H9 (cell line): ENCODE measurements at regions not wholly inside any gene's neighbourhood (a gene's known extent, or its start where the extent isn't known, plus 50 kb on each side); places are given as distances from the start of the nearest gene placed in this dataset.

Experiments used
- DNase-seq: peaks from one replicate; pipeline ENCODE4 v3.0.0-alpha.2; 2017
- H2AFZ ChIP-seq: one replicate; pipeline ENCODE4 v1.6.1; 2013; ENCODE audit warnings: mild to moderate bottlenecking, low read length, control low read depth, moderate library complexity
- H2AK5ac ChIP-seq: 2 replicates; pipeline ENCODE4 v1.6.1; 2013; ENCODE audit warnings: low read length, control low read depth, mixed read lengths; ENCODE audit not compliant: insufficient read length
- H2BK120ac ChIP-seq: one replicate; pipeline ENCODE4 v1.6.1; 2013; ENCODE audit warnings: low read depth, mild to moderate bottlenecking, low read length, control low read depth, inconsistent platforms; ENCODE audit not compliant: poor library complexity, severe bottlenecking
- H2BK12ac ChIP-seq: 2 replicates; pipeline ENCODE4 v1.6.1; 2013; ENCODE audit warnings: low read length, control low read depth, mixed read lengths, low read depth; ENCODE audit not compliant: insufficient read length
- H2BK15ac ChIP-seq: 2 replicates; pipeline ENCODE4 v1.6.1; 2013; ENCODE audit warnings: low read depth, low read length, control low read depth
- H2BK20ac ChIP-seq: one replicate; pipeline ENCODE4 v1.6.1; 2013; ENCODE audit warnings: low read depth, mild to moderate bottlenecking, low read length, control low read depth, inconsistent platforms; ENCODE audit not compliant: poor library complexity, severe bottlenecking
- H2BK5ac ChIP-seq: 2 replicates; pipeline ENCODE4 v1.6.1; 2013; ENCODE audit warnings: low read length, control low read depth, mixed read lengths; ENCODE audit not compliant: insufficient read length
- H3K14ac ChIP-seq: 2 replicates; pipeline ENCODE4 v1.6.1; 2013; ENCODE audit warnings: low read length, control low read depth; ENCODE audit not compliant: insufficient read depth
- H3K18ac ChIP-seq: 2 replicates; pipeline ENCODE4 v1.6.1; 2013; ENCODE audit warnings: low read depth, mild to moderate bottlenecking, mixed read lengths, low read length, control low read depth; ENCODE audit not compliant: insufficient read length
- H3K23ac ChIP-seq: 2 replicates; pipeline ENCODE4 v1.6.1; 2013; ENCODE audit warnings: low read length, control low read depth, mixed read lengths, low read depth; ENCODE audit not compliant: insufficient read length
- H3K23me2 ChIP-seq: 2 replicates; pipeline ENCODE4 v1.6.1; 2013; ENCODE audit warnings: low read depth, mild to moderate bottlenecking, mixed read lengths, low read length, control low read depth; ENCODE audit not compliant: insufficient read length, poor library complexity, severe bottlenecking
- H3K27ac ChIP-seq: 2 replicates; pipeline ENCODE4 v1.5.1; 2013; ENCODE audit warnings: low read length, control low read depth, mixed read lengths, low read depth; ENCODE audit not compliant: insufficient read length
- H3K27me3 ChIP-seq: 2 replicates; pipeline ENCODE4 v1.6.1; 2013; ENCODE audit warnings: low read length, control low read depth, inconsistent platforms; ENCODE audit not compliant: insufficient read depth
- H3K4ac ChIP-seq: 2 replicates; pipeline ENCODE4 v1.6.1; 2013; ENCODE audit warnings: low read depth, mild to moderate bottlenecking, control low read depth, inconsistent platforms, low read length, moderate library complexity
- H3K4me1 ChIP-seq: 2 replicates; pipeline ENCODE4 v1.6.1; 2013; ENCODE audit warnings: low read length, control low read depth, inconsistent platforms; ENCODE audit not compliant: insufficient read depth
- H3K4me2 ChIP-seq: 2 replicates; pipeline ENCODE4 v1.6.1; 2013; ENCODE audit warnings: low read length, control low read depth, mixed read lengths; ENCODE audit not compliant: insufficient read length, insufficient read depth
- H3K56ac ChIP-seq: 2 replicates; pipeline ENCODE4 v1.6.1; 2013; ENCODE audit warnings: low read depth, mild to moderate bottlenecking, mixed read lengths, low read length, control low read depth; ENCODE audit not compliant: insufficient read length
- H3K79me1 ChIP-seq: 2 replicates; pipeline ENCODE4 v1.6.1; 2013; ENCODE audit warnings: low read depth, mild to moderate bottlenecking, moderate library complexity, low read length, control low read depth, inconsistent platforms; ENCODE audit not compliant: insufficient read depth, poor library complexity, severe bottlenecking
- H3K79me2 ChIP-seq: 2 replicates; pipeline ENCODE4 v1.6.1; 2013; ENCODE audit warnings: low read length, control low read depth, inconsistent platforms; ENCODE audit not compliant: insufficient read depth
- H3K9ac ChIP-seq: 2 replicates; pipeline ENCODE4 v1.6.1; 2013; ENCODE audit warnings: low read length, control low read depth, mixed read lengths; ENCODE audit not compliant: insufficient read length; ENCODE audit errors: extremely low read depth
- H3K9me3 ChIP-seq: one replicate; pipeline ENCODE4 v1.6.1; 2013; ENCODE audit warnings: low read depth, low read length, inconsistent platforms; ENCODE audit not compliant: control insufficient read depth
- H3T11ph ChIP-seq: one replicate; pipeline ENCODE4 v1.6.1; 2013; ENCODE audit warnings: mild to moderate bottlenecking, low read length, control low read depth, inconsistent platforms
- H4K20me1 ChIP-seq: one replicate; pipeline ENCODE4 v1.6.1; 2013; ENCODE audit not compliant: control insufficient read depth, insufficient read length, insufficient read depth
- H4K5ac ChIP-seq: 2 replicates; pipeline ENCODE4 v1.6.1; 2013; ENCODE audit warnings: low read depth, mild to moderate bottlenecking, mixed read lengths, low read length, control low read depth; ENCODE audit not compliant: insufficient read length
- H4K8ac ChIP-seq: replicated peaks from 2 replicates; pipeline ENCODE4 v1.6.1; 2013; ENCODE audit warnings: low read length, control low read depth, mixed read lengths, low read depth; ENCODE audit not compliant: insufficient read length
- H4K91ac ChIP-seq: 2 replicates; pipeline ENCODE4 v1.6.1; 2013; ENCODE audit warnings: low read depth, mild to moderate bottlenecking, moderate library complexity, mixed read lengths, low read length, control low read depth; ENCODE audit not compliant: insufficient read length
- H3K27ac Mint-ChIP-seq, 3 experiments: 2 replicates in 2 of 3; 3 replicates in 1 of 3; pipeline ENCODE4 v1.8.0; 2020 to 2021; ENCODE audit warnings: mixed read lengths in 3 of 3, mild to moderate bottlenecking in 1 of 3, moderate library complexity in 1 of 3
- H3K27me3 Mint-ChIP-seq: 2 replicates; pipeline ENCODE4 v1.8.0; 2021; ENCODE audit warnings: low read depth, mild to moderate bottlenecking, moderate library complexity, mixed read lengths
- H3K36me3 Mint-ChIP-seq, 3 experiments: 2 replicates in 2 of 3; 3 replicates in 1 of 3; pipeline ENCODE4 v1.8.0; 2020 to 2021; ENCODE audit warnings: low read depth in 3 of 3, mixed read lengths in 3 of 3; ENCODE audit not compliant: insufficient read depth in 1 of 3
- H3K4me1 Mint-ChIP-seq, 2 experiments: 2 replicates each; pipeline ENCODE4 v1.8.0; 2020; ENCODE audit warnings: mixed read lengths in 2 of 2
- H3K4me3 Mint-ChIP-seq, 2 experiments: 2 replicates in 1 of 2; 3 replicates in 1 of 2; pipeline ENCODE4 v1.8.0; 2020 to 2021; ENCODE audit warnings: mild to moderate bottlenecking in 2 of 2, mixed read lengths in 2 of 2, moderate library complexity in 1 of 2
- H3K9me3 Mint-ChIP-seq, 2 experiments: 2 replicates in 1 of 2; 3 replicates in 1 of 2; pipeline ENCODE4 v1.8.0; 2020; ENCODE audit warnings: mild to moderate bottlenecking in 2 of 2, mixed read lengths in 2 of 2, moderate library complexity in 1 of 2
- TF ChIP-seq, protein P1 (sequence below): fragments of 200-600 bp; sonication (generic); conservative IDR thresholded peaks from 3 replicates; pipeline ENCODE4 v1.8.0; 2021; ENCODE audit warnings: antibody characterized with exemption, mild to moderate bottlenecking

DNA sequence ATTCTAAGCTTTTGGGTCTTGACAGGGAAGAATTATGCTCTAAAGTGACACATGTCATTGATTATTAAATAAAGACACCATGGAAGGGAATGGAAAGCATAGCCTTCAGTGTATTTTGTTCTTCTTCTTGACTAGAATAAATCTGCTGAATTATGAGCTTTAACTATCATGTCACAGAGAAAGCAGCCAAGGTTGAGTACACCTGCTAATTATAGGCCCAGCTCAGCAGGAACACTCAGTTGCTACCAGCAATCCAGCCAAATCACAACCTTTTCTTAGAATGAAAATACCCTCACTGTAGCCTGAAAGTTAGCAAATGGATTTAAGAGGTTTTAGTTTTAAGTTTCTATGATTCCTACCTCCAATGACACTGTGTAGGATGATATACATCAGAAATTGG lies 225.3 kb upstream of the RHOBTB1 start:
- Histone ChIP-seq H2BK120ac (no peak overlapping the region), H3T11ph (no peak overlapping the region), H4K8ac (no peak overlapping the region), H3K23ac (no peak overlapping the region), H3K18ac (no peak overlapping the region), H2AFZ (no peak overlapping the region), H2BK15ac (no peak overlapping the region), H2BK12ac (no peak overlapping the region), H3K27me3 (no peaks in the 10 kb centered on the region), H3K23me2 (no peaks in the 10 kb centered on the region), H3K27ac (no peak overlapping the region), H3K56ac (no peak overlapping the region), H3K14ac (no peak overlapping the region), H3K79me2 (no peaks in the 10 kb centered on the region), H3K79me1 (no peaks in the 10 kb centered on the region), H3K9ac (no peak overlapping the region), H2AK5ac (no peak overlapping the region), H4K91ac (no peak overlapping the region), H4K20me1 (no peaks in the 10 kb centered on the region), H3K4me1 (no peaks in the 10 kb centered on the region), H2BK20ac (no peak overlapping the region), H4K5ac (no peak overlapping the region), H3K9me3 (no peaks in the 10 kb centered on the region), H3K4ac (no peak overlapping the region), H3K4me2 (no peak overlapping the region), H2BK5ac (no peak overlapping the region)
- TF ChIP-seq, protein P1, sequence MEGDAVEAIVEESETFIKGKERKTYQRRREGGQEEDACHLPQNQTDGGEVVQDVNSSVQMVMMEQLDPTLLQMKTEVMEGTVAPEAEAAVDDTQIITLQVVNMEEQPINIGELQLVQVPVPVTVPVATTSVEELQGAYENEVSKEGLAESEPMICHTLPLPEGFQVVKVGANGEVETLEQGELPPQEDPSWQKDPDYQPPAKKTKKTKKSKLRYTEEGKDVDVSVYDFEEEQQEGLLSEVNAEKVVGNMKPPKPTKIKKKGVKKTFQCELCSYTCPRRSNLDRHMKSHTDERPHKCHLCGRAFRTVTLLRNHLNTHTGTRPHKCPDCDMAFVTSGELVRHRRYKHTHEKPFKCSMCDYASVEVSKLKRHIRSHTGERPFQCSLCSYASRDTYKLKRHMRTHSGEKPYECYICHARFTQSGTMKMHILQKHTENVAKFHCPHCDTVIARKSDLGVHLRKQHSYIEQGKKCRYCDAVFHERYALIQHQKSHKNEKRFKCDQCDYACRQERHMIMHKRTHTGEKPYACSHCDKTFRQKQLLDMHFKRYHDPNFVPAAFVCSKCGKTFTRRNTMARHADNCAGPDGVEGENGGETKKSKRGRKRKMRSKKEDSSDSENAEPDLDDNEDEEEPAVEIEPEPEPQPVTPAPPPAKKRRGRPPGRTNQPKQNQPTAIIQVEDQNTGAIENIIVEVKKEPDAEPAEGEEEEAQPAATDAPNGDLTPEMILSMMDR, result no peak
- DNase-seq, result no peak
- Mint-ChIP-seq H3K36me3 (peaks cover 0 to 9% (median 4%) of the 10 kb centered on the region in 3 experiments; a peak in 5 of 7 replicates), H3K27ac (no peak overlapping the region), H3K9me3 (peaks cover 10 to 12% of the 10 kb centered on the region in 2 experiments), H3K4me1 (no peaks in the 10 kb centered on the region), H3K4me3 (no peak overlapping the region), H3K27me3 (no peaks in the 10 kb centered on the region; the same call in 1 of the 2 replicates)
